ENCODE measurements at regions not wholly inside any gene's neighbourhood (a gene's known extent, or its start where the extent isn't known, plus 50 kb on each side); places are given as distances from the start of the nearest gene placed in this dataset.

GRCh38 chr20:1793821-1794220 lies 101.4 kb upstream of the SIRPA start:
- ATAC-seq (no peak), FAIRE-seq (no peak), DNase-seq (ENCODE audit: low read depth, low spot score) (no peak)
- Histone ChIP-seq H3K9ac (ENCODE audit: control insufficient read depth, insufficient read depth, low read length) (no peak overlapping the region), H3K9me3 (replicated peaks; ENCODE audit: control insufficient read depth, insufficient read depth, low read length) (no peaks in the 10 kb centered on the region), H3K27me3 (replicated peaks in 1 of 2; ENCODE audit: control insufficient read depth in 2 of 2, insufficient read depth in 2 of 2, low read length in 1 of 2) (peaks cover 2 to 5% of the 10 kb centered on the region in 2 experiments; a peak in 1 of 4 replicates), H4K20me1 (ENCODE audit: control insufficient read depth, insufficient read depth) (no peaks in the 10 kb centered on the region), H3K79me2 (ENCODE audit: control insufficient read depth, insufficient read depth, low read length) (no peaks in the 10 kb centered on the region), H2AFZ (ENCODE audit: control insufficient read depth, low read depth, low read length) (no peak overlapping the region), H3K4me1 (ENCODE audit: control insufficient read depth, insufficient read depth, low read length) (no peaks in the 10 kb centered on the region), H3K4me2 (ENCODE audit: control insufficient read depth, insufficient read depth) (no peak overlapping the region), H3K36me3 (ENCODE audit: control insufficient read depth in 2 of 2, insufficient read depth in 2 of 2, low read length in 1 of 2) (no peaks in the 10 kb centered on the region), H3K4me3 (no peak overlapping the region), H3K27ac (ENCODE audit: control insufficient read depth, insufficient read depth) (no peak overlapping the region)
- POLR2A ChIA-PET = no interaction called here
- WGBS (ENCODE audit: insufficient coverage, insufficient replicate concordance, low lambda C conversion rate, missing lambda C conversion rate) = 54% methylated on average over 2 of the region's 2 CpGs
- SMC1A ChIA-PET (ENCODE audit: uncharacterized antibody, unreplicated experiment) = interaction anchor here (0.6 kb wide), 2 partner anchors 569 to 1390 kb away, joined by 3 read pairs; no protein-coding TSS in a partner anchor
- no peak for TF ChIP-seq POU2F2 (IDR thresholded peaks at IDR 0.05; ENCODE audit: borderline replicate concordance, low read depth, low read length)
- no peak for TF ChIP-seq RAD21 (IDR thresholded peaks at IDR 0.05; ENCODE audit: insufficient read depth, low read depth, low read length)
- TF ChIP-seq IKZF1 (conservative IDR thresholded peaks at IDR 0.05) = no peak
- no peak for TF ChIP-seq NFYA (IDR thresholded peaks at IDR 0.05; ENCODE audit: borderline replicate concordance, low read depth, low read length)
- no peak for TF ChIP-seq RB1 (IDR thresholded peaks at IDR 0.05; ENCODE audit: borderline replicate concordance)
- no peak for TF ChIP-seq RAD51 (IDR thresholded peaks at IDR 0.05)
- no peak for TF ChIP-seq ZNF592 (IDR thresholded peaks at IDR 0.05)
- TF ChIP-seq NR2F1 (conservative IDR thresholded peaks at IDR 0.05) = no peak
- TF ChIP-seq TBL1XR1 (IDR thresholded peaks at IDR 0.05; ENCODE audit: low read depth, low read length) = no peak
- BruUV-seq (replicated peaks) = no TSS peak
- CTCF ChIA-PET = interaction anchor here (1.4 to 1.6 kb wide), 2 partner anchors 17 to 29 kb away, joined by 5 to 6 read pairs; no protein-coding TSS in a partner anchor
- in situ Hi-C loops (cut with MboI) (no loop called here), intact Hi-C loops (cut with micrococcal nuclease; ENCODE audit: unreplicated experiment) (no loop called here)
- RAD21 ChIA-PET (ENCODE audit: unreplicated experiment) = interaction anchor here (0.6 kb wide), 1 partner anchor 22 kb away, joined by 3 read pairs; no protein-coding TSS in a partner anchor

All from GM12878 (cell line).